Hepatocyte (in vitro differentiated cells): ENCODE measurements at regions not wholly inside any gene's neighbourhood (a gene's known extent, or its start where the extent isn't known, plus 50 kb on each side); places are given as distances from the start of the nearest gene placed in this dataset.
A peak's percentile ranks its signal among the peaks of the same experiment; 100 is the strongest.
"Not testable (repeated sequence)": the region's sequence is repeated elsewhere in the genome, so short reads cannot be mapped to it uniquely, and the experiment has no call there.

Experiments
- DNase-seq: peaks from one replicate; pipeline ENCODE4 v3.0.0-alpha.2; 2016; ENCODE audit warnings: low spot score
- H2AFZ ChIP-seq: fragments of 200-600 bp; sonication (generic); 2 replicates; pipeline ENCODE4 v1.6.0; 2016; ENCODE audit warnings: antibody characterized with exemption, mild to moderate bottlenecking
- H3K27ac ChIP-seq: fragments of 200-600 bp; sonication (generic); 2 replicates; pipeline ENCODE4 v1.5.1; 2016; ENCODE audit warnings: mild to moderate bottlenecking
- H3K27me3 ChIP-seq: fragments of 200-600 bp; sonication (generic); 2 replicates; pipeline ENCODE4 v1.6.1; 2016
- H3K36me3 ChIP-seq: fragments of 200-600 bp; sonication (generic); replicated peaks from 2 replicates; pipeline ENCODE4 v1.5.1; 2016; ENCODE audit warnings: low read depth; ENCODE audit not compliant: insufficient read depth
- H3K4me1 ChIP-seq: fragments of 200-600 bp; sonication (generic); 2 replicates; pipeline ENCODE4 v1.5.1; 2016; ENCODE audit warnings: mild to moderate bottlenecking, moderate library complexity; ENCODE audit not compliant: insufficient read depth
- H3K4me2 ChIP-seq: fragments of 200-600 bp; sonication (generic); 2 replicates; pipeline ENCODE4 v1.6.0; 2016
- H3K4me3 ChIP-seq: fragments of 200-600 bp; sonication (generic); 2 replicates; pipeline ENCODE4 v1.5.1; 2016; ENCODE audit warnings: mild to moderate bottlenecking
- H3K79me2 ChIP-seq: fragments of 200-600 bp; sonication (generic); 2 replicates; pipeline ENCODE4 v1.6.0; 2017; ENCODE audit warnings: mild to moderate bottlenecking
- H3K9me2 ChIP-seq: fragments of 200-600 bp; sonication (generic); replicated peaks from 2 replicates; pipeline ENCODE4 v1.6.0; 2017; ENCODE audit warnings: mild to moderate bottlenecking; ENCODE audit not compliant: insufficient read depth
- H3K9me3 ChIP-seq: fragments of 200-600 bp; sonication (generic); 2 replicates; pipeline ENCODE4 v1.5.1; 2016; ENCODE audit warnings: low read depth, mild to moderate bottlenecking
- H4K20me1 ChIP-seq: fragments of 200-600 bp; sonication (generic); 2 replicates; pipeline ENCODE4 v1.6.0; 2016; ENCODE audit warnings: mild to moderate bottlenecking; ENCODE audit not compliant: insufficient read depth, poor library complexity, severe bottlenecking
- CTCF ChIP-seq: fragments of 200-600 bp; sonication (generic); IDR thresholded peaks from 2 replicates; pipeline ENCODE4 v1.5.1; 2016; ENCODE audit warnings: antibody characterized with exemption, mild to moderate bottlenecking; ENCODE audit not compliant: poor library complexity
- EZH2 ChIP-seq: fragments of 200-600 bp; sonication (generic); IDR thresholded peaks from 2 replicates; pipeline ENCODE4 v1.6.1; 2016; ENCODE audit warnings: antibody characterized with exemption, mild to moderate bottlenecking, borderline replicate concordance
- EZH2phosphoT487 ChIP-seq: fragments of 200-600 bp; sonication (generic); IDR thresholded peaks from one replicate; pipeline ENCODE4 v1.6.1; 2018; ENCODE audit warnings: antibody characterized with exemption, mild to moderate bottlenecking, low read depth, moderate library complexity; ENCODE audit not compliant: unreplicated experiment, severe bottlenecking
- WGBS: methylation state at CpG from one replicate; pipeline ENCODE4 v1.1.6; 2016; ENCODE audit warnings: low lambda C conversion rate; ENCODE audit errors: missing lambda C conversion rate; 5-methylcytosine and 5-hydroxymethylcytosine counted together

DNA sequence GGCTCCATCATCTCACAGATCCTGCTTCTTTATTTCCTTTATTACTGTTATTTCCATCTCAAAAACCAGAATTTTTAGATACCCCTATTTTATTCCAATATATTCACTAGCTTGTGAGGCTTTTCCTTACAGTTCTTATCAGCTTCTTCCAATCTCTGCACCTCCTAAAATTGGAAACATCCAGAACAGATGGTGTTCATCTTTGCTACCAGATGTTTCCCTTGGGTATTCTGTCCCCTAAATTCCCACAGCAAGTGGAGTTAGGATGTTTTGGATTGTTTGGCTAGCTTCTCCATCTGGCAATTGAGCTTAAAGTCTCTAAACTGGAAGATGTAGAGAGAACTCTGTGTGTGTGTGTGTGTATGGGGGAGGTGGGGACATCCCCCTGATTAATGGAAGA, 580.4 kb downstream of the DTWD2 start:
- TF ChIP-seq EZH2 (no peak), EZH2phosphoT487 (no peak), CTCF (no peak)
- H2AFZ ChIP-seq, result no peak overlapping the region
- no peaks in the 10 kb centered on the region for H3K9me3 ChIP-seq
- no peak overlapping the region for H3K4me2 ChIP-seq
- H3K27me3 ChIP-seq, result no peaks in the 10 kb centered on the region
- no peak overlapping the region for H3K4me3 ChIP-seq
- no peaks in the 10 kb centered on the region for H4K20me1 ChIP-seq
- no peak overlapping the region for H3K27ac ChIP-seq
- no peaks in the 10 kb centered on the region for H3K79me2 ChIP-seq
- DNase-seq, result no peak
- no peaks in the 10 kb centered on the region for H3K36me3 ChIP-seq
- H3K4me1 ChIP-seq, result no peaks in the 10 kb centered on the region
- H3K9me2 ChIP-seq, result no peaks in the 10 kb centered on the region

DNA sequence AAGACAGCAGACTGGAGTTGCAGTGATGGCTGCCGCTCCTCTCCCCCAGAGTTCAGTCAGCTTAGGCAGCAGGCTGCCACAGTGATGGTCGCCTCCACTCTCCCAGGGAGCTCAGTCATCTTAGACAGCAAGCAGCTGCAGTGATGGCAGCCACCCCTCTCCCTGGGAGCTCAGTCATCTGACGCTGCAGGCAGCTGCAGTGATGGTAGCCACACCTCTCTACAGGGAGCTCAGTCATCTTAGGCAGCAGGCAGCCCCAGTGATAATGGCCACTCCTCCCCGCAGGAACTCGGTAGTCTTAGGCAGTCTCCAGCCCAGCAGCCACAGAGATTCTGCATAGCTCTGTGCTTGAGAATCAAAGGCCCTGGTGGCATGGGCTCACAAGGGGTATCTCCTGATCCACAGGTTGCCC, 582.7 kb downstream of the DTWD2 start:
- Histone ChIP-seq H4K20me1 (no peaks in the 10 kb centered on the region), H3K4me3 (no peak overlapping the region), H3K4me1 (no peaks in the 10 kb centered on the region), H3K9me2 (no peaks in the 10 kb centered on the region), H3K36me3 (no peaks in the 10 kb centered on the region), H3K27me3 (no peaks in the 10 kb centered on the region), H3K9me3 (no peaks in the 10 kb centered on the region), H3K4me2 (no peak overlapping the region), H3K79me2 (no peaks in the 10 kb centered on the region), H2AFZ (no peak overlapping the region), H3K27ac (no peak overlapping the region)
- no peak for TF ChIP-seq EZH2phosphoT487
- TF ChIP-seq CTCF, result no peak
- no peak for TF ChIP-seq EZH2
- 47% methylated on average over 5 of the region's 5 CpGs for WGBS
- peak; percentile 7 for DNase-seq

DNA sequence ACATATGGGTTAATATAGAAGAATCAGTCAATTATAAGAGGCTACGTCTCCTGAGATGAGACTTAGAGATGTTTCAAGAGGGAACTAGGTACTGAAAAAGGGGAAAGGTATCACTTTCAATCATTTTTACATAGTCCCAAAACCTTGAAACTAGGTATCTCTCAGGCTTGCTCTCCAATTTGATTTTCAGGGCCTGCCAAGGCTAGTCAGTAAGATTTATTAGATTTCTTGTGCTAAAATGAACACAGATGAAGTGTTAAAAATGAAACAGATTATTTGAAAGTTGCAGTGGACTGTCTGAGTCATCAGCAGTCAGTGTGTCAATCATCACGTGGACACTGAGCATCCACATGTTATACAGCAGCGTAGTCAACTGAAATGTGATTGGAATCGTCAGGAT, 591.1 kb downstream of the DTWD2 start:
- H3K27ac ChIP-seq, result no peak overlapping the region
- no peaks in the 10 kb centered on the region for H3K79me2 ChIP-seq
- no peaks in the 10 kb centered on the region for H3K9me3 ChIP-seq
- no peaks in the 10 kb centered on the region for H4K20me1 ChIP-seq
- no peaks in the 10 kb centered on the region for H3K27me3 ChIP-seq
- H3K36me3 ChIP-seq, result no peaks in the 10 kb centered on the region
- TF ChIP-seq EZH2phosphoT487 (no peak), EZH2 (no peak), CTCF (no peak)
- H2AFZ ChIP-seq, result no peak overlapping the region
- no peak overlapping the region for H3K4me2 ChIP-seq
- no peak for DNase-seq
- no peaks in the 10 kb centered on the region for H3K9me2 ChIP-seq
- no peak overlapping the region for H3K4me3 ChIP-seq
- 88% methylated on average over 4 of the region's 4 CpGs for WGBS
- H3K4me1 ChIP-seq, result no peaks in the 10 kb centered on the region

- DNase-seq, result no peak
- Histone ChIP-seq H3K36me3 (no peaks in the 10 kb centered on the region), H2AFZ (no peak overlapping the region), H3K9me3 (no peaks in the 10 kb centered on the region), H3K4me2 (no peak overlapping the region), H3K4me1 (no peaks in the 10 kb centered on the region), H4K20me1 (no peaks in the 10 kb centered on the region), H3K79me2 (no peaks in the 10 kb centered on the region), H3K4me3 (no peak overlapping the region), H3K27ac (no peak overlapping the region), H3K9me2 (no peaks in the 10 kb centered on the region), H3K27me3 (no peaks in the 10 kb centered on the region)
- WGBS, result 73% methylated on average over 6 of the region's 6 CpGs
- TF ChIP-seq EZH2 (no peak), EZH2phosphoT487 (no peak), CTCF (no peak)
These were observed 595.9 kb downstream of the DTWD2 start for GRCh38 chr5:118392491-118392890.

DNA sequence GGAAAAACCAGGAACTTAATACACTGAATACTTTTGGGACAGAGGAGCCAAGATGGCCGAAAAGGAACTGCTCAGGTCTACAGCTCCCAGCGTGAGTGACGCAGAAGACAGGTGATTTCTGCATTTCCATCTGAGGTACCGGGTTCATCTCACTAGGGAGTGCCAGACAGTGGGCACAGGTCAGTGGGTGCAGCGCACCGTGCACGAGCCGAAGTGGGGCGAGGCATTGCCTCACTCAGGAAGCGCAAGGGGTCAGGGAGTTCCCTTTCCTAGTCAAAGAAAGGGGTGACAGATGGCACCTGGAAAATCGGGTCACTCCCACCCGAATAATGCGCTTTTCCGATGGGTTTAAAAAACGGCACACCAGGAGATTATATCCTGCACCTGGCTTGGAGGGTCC, 605.4 kb downstream of the DTWD2 start:
- H3K79me2 ChIP-seq, H4K20me1 ChIP-seq, H3K4me3 ChIP-seq, H3K4me1 ChIP-seq, H3K4me2 ChIP-seq, H2AFZ ChIP-seq, H3K9me2 ChIP-seq, DNase-seq, H3K27ac ChIP-seq, H3K27me3 ChIP-seq, H3K36me3 ChIP-seq, H3K9me3 ChIP-seq: not testable (repeated sequence)
- over 99% methylated on average over 15 of the region's 15 CpGs for WGBS
